ENCODE measurements at regions not wholly inside any gene's neighbourhood (a gene's known extent, or its start where the extent isn't known, plus 50 kb on each side); places are given as distances from the start of the nearest gene placed in this dataset.
"Not testable (repeated sequence)": the region's sequence is repeated elsewhere in the genome, so short reads cannot be mapped to it uniquely, and the experiment has no call there.

- DNase-seq (ENCODE audit: low read depth) = no peak
Measured at GRCh38 chr6:163761481-163761880, 347.0 kb downstream of the QKI start.

GRCh38 chr6:163760860-163761259 is 346.3 kb downstream of the QKI start:
- DNase-seq (ENCODE audit: low read depth) = no peak

GRCh38 chr6:163759542-163759941 is 345.0 kb downstream of the QKI start:
- no peak for DNase-seq (ENCODE audit: low read depth)

- no peak for DNase-seq (ENCODE audit: low read depth)
Measured at GRCh38 chr6:163757520-163757919, 343.0 kb downstream of the QKI start.

GRCh38 chr6:163756079-163756478 is 341.6 kb downstream of the QKI start:
- DNase-seq (ENCODE audit: low read depth) = no peak

- DNase-seq (ENCODE audit: low read depth) = no peak
Measured at GRCh38 chr6:163754866-163755265, 340.3 kb downstream of the QKI start.

GRCh38 chr6:163753430-163753829 is 338.9 kb downstream of the QKI start:
- no peak for DNase-seq (ENCODE audit: low read depth)

- DNase-seq (ENCODE audit: low read depth) = no peak
Measured at GRCh38 chr6:163752446-163752845, 337.9 kb downstream of the QKI start.

- no peak for DNase-seq (ENCODE audit: low read depth)
Measured at GRCh38 chr6:163751032-163751525, 336.6 kb downstream of the QKI start.

GRCh38 chr6:163750431-163751031 is 336.0 kb downstream of the QKI start:
- no peak for DNase-seq (ENCODE audit: low read depth)

- DNase-seq (ENCODE audit: low read depth) = no peak
Measured at GRCh38 chr6:163748886-163749285, 334.4 kb downstream of the QKI start.

GRCh38 chr6:163748036-163748435 is 333.5 kb downstream of the QKI start:
- no peak for DNase-seq (ENCODE audit: low read depth)

- DNase-seq (ENCODE audit: low read depth) = not testable (repeated sequence)
Measured at GRCh38 chr6:163747058-163747457, 332.5 kb downstream of the QKI start.

- no peak for DNase-seq (ENCODE audit: low read depth)
Measured at GRCh38 chr6:163745536-163746400, 331.2 kb downstream of the QKI start.

- DNase-seq (ENCODE audit: low read depth) = no peak
Measured at GRCh38 chr6:163744256-163744925, 329.9 kb downstream of the QKI start.

GRCh38 chr6:163743796-163744195 is 329.3 kb downstream of the QKI start:
- no peak for DNase-seq (ENCODE audit: low read depth)

- no peak for DNase-seq (ENCODE audit: low read depth)
Measured at GRCh38 chr6:163741743-163742363, 327.3 kb downstream of the QKI start.

GRCh38 chr6:163741342-163741741 is 326.8 kb downstream of the QKI start:
- DNase-seq (ENCODE audit: low read depth) = no peak

- no peak for DNase-seq (ENCODE audit: low read depth)
Measured at GRCh38 chr6:163739966-163740365, 325.4 kb downstream of the QKI start.

- DNase-seq (ENCODE audit: low read depth) = no peak
Measured at GRCh38 chr6:163739408-163739725, 324.8 kb downstream of the QKI start.

- no peak for DNase-seq (ENCODE audit: low read depth)
Measured at GRCh38 chr6:163738725-163739407, 324.3 kb downstream of the QKI start.

- DNase-seq (ENCODE audit: low read depth) = no peak
Measured at GRCh38 chr6:163738304-163738703, 323.8 kb downstream of the QKI start.

Measured in activated T-helper 9 cell treated with anti-CD3 and anti-CD28 coated beads, Interleukin-2, amount 50 U/mL, for 16 hours (primary cell).